ENCODE measurements at regions not wholly inside any gene's neighbourhood (a gene's known extent, or its start where the extent isn't known, plus 50 kb on each side); places are given as distances from the start of the nearest gene placed in this dataset.

DNA sequence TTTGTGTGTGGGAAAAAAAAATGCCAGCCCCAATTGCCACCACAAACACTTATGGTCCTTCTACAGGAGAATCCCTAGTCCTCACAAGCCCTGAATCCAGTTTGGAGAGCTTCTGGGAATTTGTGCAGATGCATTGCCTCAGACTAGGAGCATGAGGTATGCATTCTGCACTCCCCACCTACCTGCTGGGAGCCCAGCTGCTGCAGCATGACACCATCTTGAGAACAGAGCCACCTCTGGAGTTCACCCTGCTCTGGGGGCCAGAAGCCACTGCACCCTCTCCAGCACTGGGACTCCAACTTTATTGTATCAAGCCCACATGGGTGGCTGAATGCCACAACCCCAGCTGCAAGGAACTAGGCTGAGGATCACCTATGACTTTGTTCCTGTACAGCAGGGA, 568.5 kb upstream of the ID4 start:
- intact Hi-C loops (cut with DNase I): no loop called here
- Histone ChIP-seq H3K27me3 (no peaks in the 10 kb centered on the region), H3K36me3 (no peaks in the 10 kb centered on the region), H3K27ac (no peak overlapping the region), H3K4me3 (no peak overlapping the region), H3K9me3 (no peaks in the 10 kb centered on the region), H3K4me1 (no peaks in the 10 kb centered on the region)
- TF ChIP-seq, protein P1, sequence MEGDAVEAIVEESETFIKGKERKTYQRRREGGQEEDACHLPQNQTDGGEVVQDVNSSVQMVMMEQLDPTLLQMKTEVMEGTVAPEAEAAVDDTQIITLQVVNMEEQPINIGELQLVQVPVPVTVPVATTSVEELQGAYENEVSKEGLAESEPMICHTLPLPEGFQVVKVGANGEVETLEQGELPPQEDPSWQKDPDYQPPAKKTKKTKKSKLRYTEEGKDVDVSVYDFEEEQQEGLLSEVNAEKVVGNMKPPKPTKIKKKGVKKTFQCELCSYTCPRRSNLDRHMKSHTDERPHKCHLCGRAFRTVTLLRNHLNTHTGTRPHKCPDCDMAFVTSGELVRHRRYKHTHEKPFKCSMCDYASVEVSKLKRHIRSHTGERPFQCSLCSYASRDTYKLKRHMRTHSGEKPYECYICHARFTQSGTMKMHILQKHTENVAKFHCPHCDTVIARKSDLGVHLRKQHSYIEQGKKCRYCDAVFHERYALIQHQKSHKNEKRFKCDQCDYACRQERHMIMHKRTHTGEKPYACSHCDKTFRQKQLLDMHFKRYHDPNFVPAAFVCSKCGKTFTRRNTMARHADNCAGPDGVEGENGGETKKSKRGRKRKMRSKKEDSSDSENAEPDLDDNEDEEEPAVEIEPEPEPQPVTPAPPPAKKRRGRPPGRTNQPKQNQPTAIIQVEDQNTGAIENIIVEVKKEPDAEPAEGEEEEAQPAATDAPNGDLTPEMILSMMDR (IDR thresholded peaks at IDR 0.05): no peak
- DNase-seq: no peak

DNA sequence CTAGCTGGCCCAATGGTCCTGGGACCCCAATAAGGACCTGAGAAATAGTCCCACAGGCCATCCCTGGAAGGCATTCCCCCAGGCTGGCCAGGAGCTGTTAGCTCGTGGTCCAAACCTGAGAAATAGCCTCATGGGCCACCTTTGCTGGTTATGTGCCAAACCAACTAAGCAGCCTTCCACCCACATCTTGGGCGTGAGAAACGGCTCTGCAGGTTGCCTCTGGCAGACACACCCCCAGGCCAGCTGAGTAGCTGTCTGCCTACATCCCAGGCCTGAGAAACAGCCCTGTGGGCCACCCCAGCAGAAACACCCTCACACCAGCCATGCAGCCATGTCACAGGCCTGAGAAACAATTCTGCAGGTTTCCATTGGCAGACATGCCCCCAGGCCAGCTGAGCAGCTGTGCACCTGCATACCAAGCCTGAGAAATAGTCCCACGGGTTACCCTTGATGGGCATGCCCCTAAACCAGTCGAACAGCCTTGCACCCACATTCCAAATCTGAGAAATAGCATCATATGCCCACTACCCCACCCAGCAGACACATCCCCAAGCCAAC, 567.8 kb upstream of the ID4 start:
- H3K9me3 ChIP-seq: no peaks in the 10 kb centered on the region
- no peaks in the 10 kb centered on the region for H3K27me3 ChIP-seq
- no peak overlapping the region for H3K4me3 ChIP-seq
- no peaks in the 10 kb centered on the region for H3K36me3 ChIP-seq
- intact Hi-C loops (cut with DNase I): no loop called here
- TF ChIP-seq EP300 (IDR thresholded peaks at IDR 0.05) (no peak), POLR2A (IDR thresholded peaks at IDR 0.05) (no peak), POLR2AphosphoS5 (IDR thresholded peaks at IDR 0.05) (no peak)
- TF ChIP-seq, protein P1 (IDR thresholded peaks at IDR 0.05): no peak
- H3K4me1 ChIP-seq: no peaks in the 10 kb centered on the region
- peak; percentile 56 for DNase-seq
- WGBS, 2 donors: 71 to 79% methylated on average over 5 of the region's 5 CpGs
- no peak overlapping the region for H3K27ac ChIP-seq

GRCh38 chr6:19270616-19271015, 566.6 kb upstream of the ID4 start:
- Histone ChIP-seq H3K4me1 (no peaks in the 10 kb centered on the region), H3K36me3 (no peaks in the 10 kb centered on the region), H3K9me3 (no peaks in the 10 kb centered on the region), H3K27ac (no peak overlapping the region), H3K27me3 (no peaks in the 10 kb centered on the region), H3K4me3 (no peak overlapping the region)
- intact Hi-C loops (cut with DNase I): no loop called here
- peak; percentile 59 for DNase-seq
- TF ChIP-seq EP300 (IDR thresholded peaks at IDR 0.05) (no peak), POLR2AphosphoS5 (IDR thresholded peaks at IDR 0.05) (no peak), POLR2A (IDR thresholded peaks at IDR 0.05) (no peak)
- TF ChIP-seq, protein P1 (IDR thresholded peaks at IDR 0.05): no peak
- WGBS, 2 donors: 86 to 89% methylated on average over 15 of the region's 15 CpGs

DNA sequence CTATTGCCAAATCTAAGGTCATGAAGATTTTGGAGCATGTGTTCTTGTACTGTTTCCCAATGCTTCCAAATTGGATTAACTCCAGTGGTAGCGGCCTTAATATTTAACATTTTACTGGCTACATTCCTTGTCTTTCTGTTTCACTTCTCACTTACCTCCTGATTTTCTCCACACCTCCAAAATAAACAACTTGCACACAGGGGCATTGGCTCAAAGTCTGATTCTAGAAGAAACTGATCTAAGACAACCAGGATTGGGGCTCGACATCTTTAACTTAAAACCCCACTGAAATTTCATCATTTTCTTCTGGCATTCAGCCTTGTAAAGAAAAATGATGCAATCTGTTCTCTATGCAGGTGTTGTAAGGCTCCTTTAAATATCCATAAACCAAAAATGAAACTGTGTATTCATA, 557.9 kb upstream of the ID4 start:
- H3K27ac ChIP-seq: peak overlapping the region in 1 of 4 donors; percentile 41

More for the DNA sequence above, 557.9 kb upstream of the ID4 start:
- H3K36me3 ChIP-seq: no peaks in the 10 kb centered on the region
- whole genome bisulfite sequencing, 2 donors: 4 to 61% methylated on average over 2 of the region's 2 CpGs
- H3K4me3 ChIP-seq: no peak overlapping the region
- no peak for TF ChIP-seq EP300 (IDR thresholded peaks at IDR 0.05)
- TF ChIP-seq, protein P1 (IDR thresholded peaks at IDR 0.05): no peak
- TF ChIP-seq POLR2A (IDR thresholded peaks at IDR 0.05): no peak
- no peak for TF ChIP-seq POLR2AphosphoS5 (IDR thresholded peaks at IDR 0.05)
- H3K4me1 ChIP-seq: peaks cover 0 to 11% (median 0%) of the 10 kb centered on the region in 4 donors
- no peaks in the 10 kb centered on the region for H3K9me3 ChIP-seq
- no peaks in the 10 kb centered on the region for H3K27me3 ChIP-seq
- intact Hi-C loops (cut with DNase I): no loop called here
- DNase-seq: no peak

Data from sigmoid colon (tissue), 6 donors.